AG09319 (cell line): ENCODE measurements at regions not wholly inside any gene's neighbourhood (a gene's known extent, or its start where the extent isn't known, plus 50 kb on each side); places are given as distances from the start of the nearest gene placed in this dataset.

ENCODE experiments used
- DNase-seq: peaks from one replicate; pipeline ENCODE4 v3.0.0-alpha.2; 2010; ENCODE audit warnings: low read depth; ENCODE audit errors: extremely low read depth
- CTCF ChIP-seq: IDR thresholded peaks from 2 replicates; pipeline ENCODE4 v1.5.1; 2011; ENCODE audit warnings: low read depth, mild to moderate bottlenecking, inconsistent platforms, low read length, moderate library complexity

- no peak for DNase-seq
- TF ChIP-seq CTCF = no peak
These were observed 198.4 kb upstream of the SFRP2 start for GRCh38 chr4:153987291-153987690.

- TF ChIP-seq CTCF = no peak
- DNase-seq = no peak
These were observed 188.1 kb upstream of the SFRP2 start for GRCh38 chr4:153976954-153977353.

- TF ChIP-seq CTCF = no peak
- no peak for DNase-seq
These were observed 185.6 kb upstream of the SFRP2 start for GRCh38 chr4:153974452-153974851.

GRCh38 chr4:153973942-153974341, 185.1 kb upstream of the SFRP2 start:
- TF ChIP-seq CTCF = no peak
- DNase-seq = no peak

DNA sequence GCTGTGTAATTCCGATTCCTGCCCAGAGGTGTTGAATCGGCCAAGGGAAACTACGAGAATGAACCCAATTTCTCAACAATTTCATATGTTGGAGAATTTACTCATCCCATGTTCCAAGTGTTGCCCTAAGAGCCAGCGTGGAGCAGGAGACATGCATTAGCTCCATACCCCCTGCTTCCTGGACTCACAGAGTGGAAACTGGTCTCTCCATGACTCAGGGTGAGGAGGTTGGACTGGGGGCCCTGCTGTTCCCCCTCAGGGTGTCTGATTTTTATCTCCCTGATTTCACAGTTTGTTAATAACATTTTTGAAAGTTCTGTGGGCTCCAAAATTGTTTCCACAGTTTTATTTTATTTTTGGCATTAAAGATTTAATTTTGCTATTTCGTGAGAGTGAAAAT, 183.0 kb upstream of the SFRP2 start:
- DNase-seq = no peak
- TF ChIP-seq CTCF = no peak

DNA sequence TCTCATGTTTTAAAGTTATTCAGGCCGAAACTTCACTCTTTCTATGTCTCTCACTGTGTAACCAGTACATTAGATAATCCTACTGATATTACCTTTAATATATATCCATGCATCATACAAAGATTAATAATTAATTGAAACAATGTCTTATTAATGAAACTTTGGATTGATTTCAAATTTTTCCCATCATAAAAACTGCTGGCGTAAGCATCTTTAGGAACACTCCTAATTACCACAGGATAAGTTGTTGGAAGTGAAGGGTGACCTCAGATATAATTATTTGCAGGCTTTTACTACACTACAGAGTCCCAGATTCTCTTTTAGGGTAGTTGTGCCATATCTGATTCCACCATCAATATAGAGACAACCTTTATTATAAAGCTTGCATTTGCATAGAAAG, 181.3 kb upstream of the SFRP2 start:
- TF ChIP-seq CTCF = no peak
- DNase-seq = no peak

- TF ChIP-seq CTCF = no peak
- DNase-seq = no peak
These were observed 180.7 kb upstream of the SFRP2 start for GRCh38 chr4:153969542-153969941.
